Medulla oblongata (tissue), 1 donor: ENCODE measurements at regions not wholly inside any gene's neighbourhood (a gene's known extent, or its start where the extent isn't known, plus 50 kb on each side); places are given as distances from the start of the nearest gene placed in this dataset.

Source experiments
- DNase-seq: peaks from one replicate; pipeline ENCODE4 v3.0.0-alpha.2; 2015; ENCODE audit errors: extremely low spot score

GRCh38 chr2:12587729-12588522 is 128.8 kb upstream of the TRIB2 start:
- DNase-seq = peak; percentile 83

- DNase-seq = no peak
Observed at GRCh38 chr2:12588986-12589385, 127.8 kb upstream of the TRIB2 start.

GRCh38 chr2:12589802-12590320 is 126.9 kb upstream of the TRIB2 start:
- DNase-seq = no peak

GRCh38 chr2:12592296-12592695 is 124.4 kb upstream of the TRIB2 start:
- no peak for DNase-seq

GRCh38 chr2:12594590-12594989 is 122.1 kb upstream of the TRIB2 start:
- DNase-seq = no peak

- no peak for DNase-seq
Observed at GRCh38 chr2:12596771-12597170, 120.0 kb upstream of the TRIB2 start.

- peak; percentile 64 for DNase-seq
Observed at GRCh38 chr2:12597610-12598009, 119.1 kb upstream of the TRIB2 start.

- DNase-seq = no peak
Observed at GRCh38 chr2:12602661-12603060, 114.1 kb upstream of the TRIB2 start.

GRCh38 chr2:12603781-12604295 is 112.9 kb upstream of the TRIB2 start:
- no peak for DNase-seq

GRCh38 chr2:12604341-12604740 is 112.4 kb upstream of the TRIB2 start:
- DNase-seq = no peak

- no peak for DNase-seq
Observed at GRCh38 chr2:12605366-12605765, 111.4 kb upstream of the TRIB2 start.

GRCh38 chr2:12605936-12606335 is 110.8 kb upstream of the TRIB2 start:
- no peak for DNase-seq

- DNase-seq = no peak
Observed at GRCh38 chr2:12606472-12607000, 110.2 kb upstream of the TRIB2 start.

GRCh38 chr2:12607971-12608370 is 108.8 kb upstream of the TRIB2 start:
- no peak for DNase-seq

GRCh38 chr2:12610314-12610713 is 106.4 kb upstream of the TRIB2 start:
- DNase-seq = no peak

GRCh38 chr2:12612168-12612567 is 104.6 kb upstream of the TRIB2 start:
- DNase-seq = no peak

- DNase-seq = no peak
Observed at GRCh38 chr2:12612671-12613070, 104.1 kb upstream of the TRIB2 start.

GRCh38 chr2:12613137-12613835 is 103.5 kb upstream of the TRIB2 start:
- DNase-seq = no peak

- no peak for DNase-seq
Observed at GRCh38 chr2:12615509-12615908, 101.2 kb upstream of the TRIB2 start.

- DNase-seq = peak; percentile 26
Observed at GRCh38 chr2:12616456-12617156, 100.1 kb upstream of the TRIB2 start.

- no peak for DNase-seq
Observed at GRCh38 chr2:12617366-12617765, 99.4 kb upstream of the TRIB2 start.

GRCh38 chr2:12617853-12618252 is 98.9 kb upstream of the TRIB2 start:
- no peak for DNase-seq
